ENCODE measurements at regions not wholly inside any gene's neighbourhood (a gene's known extent, or its start where the extent isn't known, plus 50 kb on each side); places are given as distances from the start of the nearest gene placed in this dataset.

- no peak for TF ChIP-seq POLR2A (IDR thresholded peaks at IDR 0.05)
- TF ChIP-seq, protein P1, sequence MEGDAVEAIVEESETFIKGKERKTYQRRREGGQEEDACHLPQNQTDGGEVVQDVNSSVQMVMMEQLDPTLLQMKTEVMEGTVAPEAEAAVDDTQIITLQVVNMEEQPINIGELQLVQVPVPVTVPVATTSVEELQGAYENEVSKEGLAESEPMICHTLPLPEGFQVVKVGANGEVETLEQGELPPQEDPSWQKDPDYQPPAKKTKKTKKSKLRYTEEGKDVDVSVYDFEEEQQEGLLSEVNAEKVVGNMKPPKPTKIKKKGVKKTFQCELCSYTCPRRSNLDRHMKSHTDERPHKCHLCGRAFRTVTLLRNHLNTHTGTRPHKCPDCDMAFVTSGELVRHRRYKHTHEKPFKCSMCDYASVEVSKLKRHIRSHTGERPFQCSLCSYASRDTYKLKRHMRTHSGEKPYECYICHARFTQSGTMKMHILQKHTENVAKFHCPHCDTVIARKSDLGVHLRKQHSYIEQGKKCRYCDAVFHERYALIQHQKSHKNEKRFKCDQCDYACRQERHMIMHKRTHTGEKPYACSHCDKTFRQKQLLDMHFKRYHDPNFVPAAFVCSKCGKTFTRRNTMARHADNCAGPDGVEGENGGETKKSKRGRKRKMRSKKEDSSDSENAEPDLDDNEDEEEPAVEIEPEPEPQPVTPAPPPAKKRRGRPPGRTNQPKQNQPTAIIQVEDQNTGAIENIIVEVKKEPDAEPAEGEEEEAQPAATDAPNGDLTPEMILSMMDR (IDR thresholded peaks at IDR 0.05), result no peak
Observed at GRCh38 chr3:117052395-117052794, 342.8 kb downstream of the TUSC7 start.

All from prostate gland (tissue), 2 donors.